Chondrocyte (in vitro differentiated cells): ENCODE measurements at regions not wholly inside any gene's neighbourhood (a gene's known extent, or its start where the extent isn't known, plus 50 kb on each side); places are given as distances from the start of the nearest gene placed in this dataset.

Experiments used
- DNase-seq: peaks from one replicate; pipeline ENCODE4 v3.0.0; 2021; ENCODE audit warnings: mixed read lengths, low spot score
- H3K27ac Mint-ChIP-seq: one replicate; pipeline ENCODE4 v1.8.0; 2021; ENCODE audit warnings: mild to moderate bottlenecking, moderate library complexity, mixed read lengths; ENCODE audit not compliant: unreplicated experiment
- H3K27me3 Mint-ChIP-seq: 2 replicates; pipeline ENCODE4 v1.8.0; 2021; ENCODE audit warnings: low read depth, mixed read lengths
- H3K36me3 Mint-ChIP-seq: 2 replicates; pipeline ENCODE4 v1.8.0; 2021; ENCODE audit warnings: low read depth, mixed read lengths
- H3K4me1 Mint-ChIP-seq: 2 replicates; pipeline ENCODE4 v1.8.0; 2021; ENCODE audit warnings: low read depth, mild to moderate bottlenecking, mixed read lengths
- H3K4me3 Mint-ChIP-seq: one replicate; pipeline ENCODE4 v1.8.0; 2021; ENCODE audit warnings: mild to moderate bottlenecking, moderate library complexity, mixed read lengths; ENCODE audit not compliant: unreplicated experiment
- H3K9me3 Mint-ChIP-seq: 2 replicates; pipeline ENCODE4 v1.8.0; 2021; ENCODE audit warnings: low read depth, mixed read lengths
- TF ChIP-seq, protein P1 (sequence below): fragments of 200-600 bp; sonication (generic); IDR thresholded peaks from 2 replicates; pipeline ENCODE4 v1.5.0; 2021; ENCODE audit warnings: antibody characterized with exemption, mild to moderate bottlenecking, moderate library complexity

DNA sequence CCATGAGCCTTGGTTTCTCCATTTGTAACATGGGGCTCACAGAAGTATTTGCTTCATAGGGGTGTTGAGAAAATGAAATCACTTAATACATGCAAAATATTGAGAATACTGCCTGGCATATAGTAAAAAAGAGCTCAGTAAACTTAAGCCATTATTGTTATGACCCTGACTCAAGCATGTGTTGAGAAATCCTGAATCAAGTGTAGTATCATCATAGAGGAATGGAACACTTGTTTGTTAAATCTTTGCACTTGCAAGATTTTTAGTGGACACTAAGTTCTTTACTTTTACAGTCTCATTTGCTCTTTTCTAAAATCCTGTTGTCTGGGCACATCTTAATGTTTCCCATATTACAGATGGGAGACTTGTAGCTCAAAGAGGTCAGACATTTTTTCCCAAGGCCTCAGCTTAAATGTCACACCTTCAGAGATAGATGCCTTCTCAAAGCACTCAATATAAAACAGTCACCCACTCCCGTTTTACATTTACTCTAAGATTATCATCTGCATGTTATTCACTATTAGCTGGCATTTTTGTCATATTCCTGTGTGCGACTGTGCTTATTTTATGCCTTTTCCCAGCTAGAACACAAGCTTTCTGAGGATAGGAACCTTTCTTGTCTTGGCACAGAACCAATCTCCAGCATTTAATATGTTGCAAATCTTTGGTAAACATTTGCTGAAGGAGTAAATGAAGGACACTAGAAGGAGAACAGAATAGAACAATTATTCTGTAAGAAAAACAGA, 250.0 kb upstream of the TNC start:
- Mint-ChIP-seq H3K9me3 (no peaks in the 10 kb centered on the region), H3K27ac (no peak overlapping the region), H3K4me1 (peaks cover 46% of the 10 kb centered on the region), H3K27me3 (no peaks in the 10 kb centered on the region), H3K36me3 (no peaks in the 10 kb centered on the region), H3K4me3 (no peak overlapping the region)
- TF ChIP-seq, protein P1, sequence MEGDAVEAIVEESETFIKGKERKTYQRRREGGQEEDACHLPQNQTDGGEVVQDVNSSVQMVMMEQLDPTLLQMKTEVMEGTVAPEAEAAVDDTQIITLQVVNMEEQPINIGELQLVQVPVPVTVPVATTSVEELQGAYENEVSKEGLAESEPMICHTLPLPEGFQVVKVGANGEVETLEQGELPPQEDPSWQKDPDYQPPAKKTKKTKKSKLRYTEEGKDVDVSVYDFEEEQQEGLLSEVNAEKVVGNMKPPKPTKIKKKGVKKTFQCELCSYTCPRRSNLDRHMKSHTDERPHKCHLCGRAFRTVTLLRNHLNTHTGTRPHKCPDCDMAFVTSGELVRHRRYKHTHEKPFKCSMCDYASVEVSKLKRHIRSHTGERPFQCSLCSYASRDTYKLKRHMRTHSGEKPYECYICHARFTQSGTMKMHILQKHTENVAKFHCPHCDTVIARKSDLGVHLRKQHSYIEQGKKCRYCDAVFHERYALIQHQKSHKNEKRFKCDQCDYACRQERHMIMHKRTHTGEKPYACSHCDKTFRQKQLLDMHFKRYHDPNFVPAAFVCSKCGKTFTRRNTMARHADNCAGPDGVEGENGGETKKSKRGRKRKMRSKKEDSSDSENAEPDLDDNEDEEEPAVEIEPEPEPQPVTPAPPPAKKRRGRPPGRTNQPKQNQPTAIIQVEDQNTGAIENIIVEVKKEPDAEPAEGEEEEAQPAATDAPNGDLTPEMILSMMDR, result no peak
- DNase-seq, result no peak

DNA sequence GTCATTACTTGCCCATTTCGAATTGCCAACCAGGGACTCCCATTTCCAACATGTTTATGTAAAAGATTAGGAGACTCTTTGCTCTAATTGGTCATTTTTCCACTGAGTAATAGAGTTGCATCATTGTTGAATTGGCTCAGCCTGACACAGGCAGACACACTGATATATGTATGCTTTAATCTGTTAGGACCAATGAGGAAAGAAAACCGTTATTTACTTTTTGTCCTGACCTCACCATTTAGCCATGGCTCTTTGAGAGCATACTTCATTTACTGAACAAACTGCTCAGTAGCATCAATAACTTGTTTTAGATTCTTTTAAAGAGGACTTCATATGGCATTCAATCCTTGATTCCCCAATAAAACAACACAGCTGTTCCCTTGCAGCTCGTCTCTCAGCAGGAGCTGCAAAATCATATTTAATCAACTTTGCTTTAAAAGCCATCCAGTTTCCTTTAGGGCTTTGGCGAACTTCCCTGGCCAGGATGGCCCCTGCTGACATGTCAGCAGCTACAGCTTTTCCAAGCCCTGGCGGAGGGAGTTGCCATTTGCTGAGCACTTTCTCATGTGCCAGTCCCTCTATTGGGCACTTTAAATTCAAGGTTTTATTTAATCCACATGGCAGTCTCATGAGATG, 251.5 kb upstream of the TNC start:
- DNase-seq, result no peak
- peaks cover 61% of the 10 kb centered on the region for H3K4me1 Mint-ChIP-seq
- no peak overlapping the region for H3K4me3 Mint-ChIP-seq
- TF ChIP-seq, protein P1, result peak; percentile 56
- H3K27ac Mint-ChIP-seq, result peak overlapping the region; percentile 82
- no peaks in the 10 kb centered on the region for H3K27me3 Mint-ChIP-seq
- no peaks in the 10 kb centered on the region for H3K36me3 Mint-ChIP-seq
- H3K9me3 Mint-ChIP-seq, result no peaks in the 10 kb centered on the region

DNA sequence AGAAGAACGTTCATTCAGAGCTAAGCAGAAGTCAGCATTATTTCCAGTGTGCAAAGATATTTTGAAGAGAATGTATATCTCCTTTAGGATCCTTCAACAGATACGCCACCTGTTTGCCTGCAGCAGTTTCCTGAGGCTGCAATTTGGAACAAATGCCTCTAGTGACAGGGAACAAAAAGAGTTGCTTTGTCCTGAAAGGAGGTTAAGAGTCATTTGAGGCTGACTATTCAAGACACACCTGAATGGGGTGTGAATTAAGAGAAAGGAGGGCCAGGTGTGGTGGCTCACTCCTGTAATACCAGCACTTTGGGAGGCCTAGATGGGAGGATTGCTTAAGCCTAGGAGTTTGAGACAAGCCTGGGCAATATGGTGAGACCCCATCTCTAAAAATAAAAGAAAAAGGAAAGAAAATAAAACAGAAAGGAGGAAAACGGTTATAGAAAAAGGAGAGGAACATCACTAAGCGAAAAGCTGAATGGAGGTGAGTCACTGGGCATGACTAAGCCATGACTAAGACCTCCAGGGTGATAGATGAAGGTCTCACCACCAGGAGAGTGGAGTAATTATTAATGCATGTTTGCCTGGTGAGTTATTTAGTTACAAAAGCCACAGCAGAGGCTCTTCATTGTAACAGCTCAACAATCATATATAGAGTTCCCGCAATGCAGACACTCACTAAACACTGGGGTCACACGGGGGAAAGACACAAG, 255.2 kb upstream of the TNC start:
- peaks cover 42% of the 10 kb centered on the region for H3K4me1 Mint-ChIP-seq
- H3K27ac Mint-ChIP-seq, result peak overlapping the region; percentile 30
- DNase-seq, result no peak
- TF ChIP-seq, protein P1, result peak; percentile 41
- H3K4me3 Mint-ChIP-seq, result no peak overlapping the region
- H3K36me3 Mint-ChIP-seq, result peaks cover 2% of the 10 kb centered on the region
- H3K9me3 Mint-ChIP-seq, result no peaks in the 10 kb centered on the region
- no peaks in the 10 kb centered on the region for H3K27me3 Mint-ChIP-seq

DNA sequence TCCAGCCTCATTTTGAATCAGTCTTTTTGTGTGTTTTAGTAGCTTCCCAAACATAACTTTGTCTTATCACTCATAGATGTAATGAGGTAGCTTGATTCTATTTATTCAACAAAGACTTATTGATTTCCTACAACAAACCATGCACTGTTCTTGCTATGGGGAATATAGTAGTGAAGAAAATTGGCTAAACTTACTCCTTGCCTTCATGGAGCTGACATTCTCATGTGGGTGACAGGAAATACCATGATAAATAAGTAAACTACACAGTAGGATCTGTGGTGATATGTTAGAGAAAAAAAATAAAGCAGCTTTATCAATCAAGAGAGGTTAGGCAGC, 255.7 kb upstream of the TNC start:
- TF ChIP-seq, protein P1, result no peak
- Mint-ChIP-seq H3K4me1 (peaks cover 39% of the 10 kb centered on the region), H3K27me3 (no peaks in the 10 kb centered on the region), H3K4me3 (no peak overlapping the region), H3K9me3 (no peaks in the 10 kb centered on the region), H3K36me3 (peaks cover 2% of the 10 kb centered on the region), H3K27ac (peak overlapping the region; percentile 30)
- DNase-seq, result no peak

DNA sequence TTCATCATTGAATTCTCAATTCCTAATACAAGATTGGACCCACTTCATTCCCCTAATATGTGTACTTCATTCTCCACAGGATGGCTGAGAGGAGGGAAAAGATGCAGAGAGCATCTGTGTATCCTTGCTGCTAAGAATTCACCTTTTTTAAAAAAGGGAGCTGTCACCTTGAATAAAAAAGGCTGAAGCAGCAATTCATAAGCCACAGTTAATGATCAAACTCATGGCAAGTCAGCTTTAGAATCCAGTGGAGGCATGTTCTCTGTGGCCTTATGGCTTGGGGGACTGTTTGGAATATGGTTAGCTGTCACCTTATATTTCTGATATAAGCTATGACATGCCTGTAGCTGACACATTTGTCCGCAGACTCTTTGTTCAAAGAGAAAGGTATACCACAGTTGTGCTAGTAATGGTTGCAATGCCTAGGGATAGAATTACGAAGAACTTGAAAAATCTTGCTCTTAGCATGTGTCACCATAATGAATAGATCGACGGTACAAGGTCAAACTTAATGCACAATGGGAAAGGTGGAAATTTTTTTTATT, 256.8 kb upstream of the TNC start:
- Mint-ChIP-seq H3K27ac (no peak overlapping the region), H3K27me3 (no peaks in the 10 kb centered on the region), H3K9me3 (no peaks in the 10 kb centered on the region), H3K4me3 (no peak overlapping the region), H3K4me1 (peaks cover 28% of the 10 kb centered on the region), H3K36me3 (peaks cover 2% of the 10 kb centered on the region)
- DNase-seq, result no peak
- TF ChIP-seq, protein P1, result no peak
